Lower leg skin (tissue), 4 donors: ENCODE measurements at regions not wholly inside any gene's neighbourhood (a gene's known extent, or its start where the extent isn't known, plus 50 kb on each side); places are given as distances from the start of the nearest gene placed in this dataset.

Source experiments
- DNase-seq, 2 donors: peaks; one replicate each; pipeline ENCODE4 v3.0.0-alpha.2; 2019; ENCODE audit warnings: low spot score in 2 of 2
- H3K4me3 ChIP-seq: fragments of 200-600 bp; sonication (generic); 2 replicates; pipeline ENCODE4 v1.5.1; 2017; ENCODE audit warnings: mild to moderate bottlenecking, low read depth; ENCODE audit not compliant: poor library complexity, severe bottlenecking
- POLR2A ChIP-seq, 2 donors: fragments of 450-650 bp; IDR thresholded peaks; one replicate each; pipeline ENCODE4 v1.6.1; 2016 to 2017; ENCODE audit warnings: antibody characterized with exemption in 2 of 2, mild to moderate bottlenecking in 1 of 2, moderate library complexity in 1 of 2
- WGBS, 2 donors: methylation state at CpG; one replicate each; pipeline ENCODE4 v1.1.5; 2018; 5-methylcytosine and 5-hydroxymethylcytosine counted together
- intact Hi-C: fragments of 100-400 bp; cut with DNase I; formaldehyde crosslinking; loops from one replicate; pipeline ENCODE4 v1.15.0; 2023; ENCODE audit warnings: low total_unique reads
- TF ChIP-seq, protein P1 (sequence below), 3 donors: fragments of 450-650 bp; IDR thresholded peaks; one replicate each; pipeline ENCODE4 v1.5.1; 2016; ENCODE audit warnings: antibody characterized with exemption in 3 of 3, mild to moderate bottlenecking in 3 of 3, moderate library complexity in 2 of 3

DNA sequence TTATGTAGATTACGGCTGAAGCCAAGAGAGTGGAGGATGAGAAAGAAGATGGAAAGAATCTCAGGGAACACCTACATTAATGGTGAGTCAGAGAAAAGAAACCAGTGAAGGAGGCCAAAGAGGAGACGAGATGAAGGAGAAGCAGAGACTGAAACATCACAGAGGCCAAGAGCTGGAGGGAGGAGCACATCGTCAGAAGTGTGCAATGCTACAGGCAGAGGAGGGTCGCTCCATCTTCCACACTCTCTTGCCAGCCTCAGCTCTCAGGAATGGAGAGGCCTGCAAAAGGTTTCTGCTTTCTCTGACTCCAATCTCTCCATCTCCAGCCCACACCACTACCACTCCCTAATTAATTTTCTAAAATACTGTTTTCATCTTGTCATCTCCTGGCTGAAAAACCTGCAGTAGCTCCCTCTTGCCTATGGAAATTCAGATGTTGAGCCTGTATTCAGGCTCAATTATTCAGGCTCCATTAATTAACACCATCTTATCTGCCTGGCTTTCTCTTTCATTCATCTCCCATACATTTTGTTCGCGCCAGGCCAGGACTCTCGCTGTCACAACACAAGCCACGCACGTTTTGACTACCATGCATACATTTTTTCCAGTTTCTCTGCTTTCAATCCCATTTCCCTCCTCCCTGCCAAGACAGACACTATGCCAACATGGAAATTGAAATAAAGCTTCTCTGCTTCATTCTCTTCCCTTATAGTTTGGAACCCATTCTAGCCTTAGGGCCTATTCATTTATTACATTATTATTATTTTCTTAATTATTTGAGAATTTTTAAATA lies 165.8 kb downstream of the INHBA start:
- H3K4me3 ChIP-seq, result no peak overlapping the region
- WGBS, 2 donors, result 72 to 76% methylated on average over 9 of the region's 9 CpGs
- intact Hi-C loops, result no loop called here
- TF ChIP-seq, protein P1, sequence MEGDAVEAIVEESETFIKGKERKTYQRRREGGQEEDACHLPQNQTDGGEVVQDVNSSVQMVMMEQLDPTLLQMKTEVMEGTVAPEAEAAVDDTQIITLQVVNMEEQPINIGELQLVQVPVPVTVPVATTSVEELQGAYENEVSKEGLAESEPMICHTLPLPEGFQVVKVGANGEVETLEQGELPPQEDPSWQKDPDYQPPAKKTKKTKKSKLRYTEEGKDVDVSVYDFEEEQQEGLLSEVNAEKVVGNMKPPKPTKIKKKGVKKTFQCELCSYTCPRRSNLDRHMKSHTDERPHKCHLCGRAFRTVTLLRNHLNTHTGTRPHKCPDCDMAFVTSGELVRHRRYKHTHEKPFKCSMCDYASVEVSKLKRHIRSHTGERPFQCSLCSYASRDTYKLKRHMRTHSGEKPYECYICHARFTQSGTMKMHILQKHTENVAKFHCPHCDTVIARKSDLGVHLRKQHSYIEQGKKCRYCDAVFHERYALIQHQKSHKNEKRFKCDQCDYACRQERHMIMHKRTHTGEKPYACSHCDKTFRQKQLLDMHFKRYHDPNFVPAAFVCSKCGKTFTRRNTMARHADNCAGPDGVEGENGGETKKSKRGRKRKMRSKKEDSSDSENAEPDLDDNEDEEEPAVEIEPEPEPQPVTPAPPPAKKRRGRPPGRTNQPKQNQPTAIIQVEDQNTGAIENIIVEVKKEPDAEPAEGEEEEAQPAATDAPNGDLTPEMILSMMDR (IDR thresholded peaks at IDR 0.05), result no peak
- TF ChIP-seq POLR2A (IDR thresholded peaks at IDR 0.05), result no peak
- no peak for DNase-seq

DNA sequence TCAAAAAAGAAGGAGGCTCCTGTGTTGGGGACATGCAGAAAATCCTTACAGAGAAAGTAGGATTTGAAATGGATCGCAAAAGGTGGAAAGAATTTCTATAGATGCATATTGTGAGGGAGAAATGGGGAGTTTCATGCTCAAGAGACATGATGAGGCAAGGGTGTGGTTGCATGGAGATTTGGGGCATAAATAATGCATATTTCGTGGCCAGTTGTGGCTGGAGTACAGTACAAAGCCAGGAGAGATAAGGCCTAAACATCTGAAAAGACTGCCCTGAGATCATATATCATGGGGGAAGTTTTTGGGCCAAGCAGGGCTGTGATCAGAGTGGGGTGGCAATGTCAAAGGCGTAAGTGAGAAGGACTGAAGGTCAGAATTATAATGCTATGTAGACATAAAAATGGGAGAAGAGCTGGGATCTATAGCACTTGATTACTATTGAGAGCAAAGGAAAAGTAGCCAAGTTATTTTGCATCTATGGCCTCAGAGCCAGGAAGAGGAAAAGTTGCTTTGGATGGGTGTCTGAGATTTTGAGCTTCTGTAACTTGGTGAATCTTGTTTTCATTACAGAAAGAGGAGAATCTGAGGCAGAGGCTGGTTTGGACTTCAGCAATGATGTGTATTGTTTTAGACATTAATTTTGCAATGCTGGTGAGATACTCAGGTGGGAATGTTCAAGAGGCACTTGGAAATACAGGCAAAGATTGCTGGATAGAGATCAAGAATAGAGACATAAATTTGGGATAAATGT lies 166.6 kb downstream of the INHBA start:
- no peak for TF ChIP-seq POLR2A (IDR thresholded peaks at IDR 0.05)
- TF ChIP-seq, protein P1 (IDR thresholded peaks at IDR 0.05), result no peak
- 84 to 92% methylated on average over 3 of the region's 3 CpGs for WGBS, 2 donors
- DNase-seq, result no peak
- no peak overlapping the region for H3K4me3 ChIP-seq
- intact Hi-C loops, result no loop called here

DNA sequence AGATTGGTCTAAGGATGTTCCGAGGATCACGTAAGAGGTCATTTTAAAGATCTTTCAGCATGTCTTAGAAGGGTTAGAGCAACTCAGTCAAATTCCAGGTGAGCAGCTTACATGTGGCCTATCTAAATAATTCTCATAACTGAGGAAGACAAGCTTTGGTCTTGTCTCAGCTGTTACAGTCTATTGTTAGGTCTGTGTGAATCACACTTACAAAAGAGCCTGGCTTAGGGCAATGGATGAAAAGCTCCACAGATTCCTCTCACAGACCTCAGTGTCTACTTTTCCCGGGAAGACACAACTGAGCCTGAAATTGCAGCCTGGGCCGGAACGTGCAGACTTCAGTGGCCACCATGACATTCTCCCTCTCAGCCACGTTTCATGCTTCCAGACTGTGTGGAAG lies 173.1 kb downstream of the INHBA start:
- no peak for TF ChIP-seq POLR2A (IDR thresholded peaks at IDR 0.05)
- TF ChIP-seq, protein P1 (IDR thresholded peaks at IDR 0.05), result no peak
- WGBS, 2 donors, result 92 to 93% methylated on average over 6 of the region's 6 CpGs
- intact Hi-C loops, result no loop called here
- DNase-seq, result no peak
- no peak overlapping the region for H3K4me3 ChIP-seq

DNA sequence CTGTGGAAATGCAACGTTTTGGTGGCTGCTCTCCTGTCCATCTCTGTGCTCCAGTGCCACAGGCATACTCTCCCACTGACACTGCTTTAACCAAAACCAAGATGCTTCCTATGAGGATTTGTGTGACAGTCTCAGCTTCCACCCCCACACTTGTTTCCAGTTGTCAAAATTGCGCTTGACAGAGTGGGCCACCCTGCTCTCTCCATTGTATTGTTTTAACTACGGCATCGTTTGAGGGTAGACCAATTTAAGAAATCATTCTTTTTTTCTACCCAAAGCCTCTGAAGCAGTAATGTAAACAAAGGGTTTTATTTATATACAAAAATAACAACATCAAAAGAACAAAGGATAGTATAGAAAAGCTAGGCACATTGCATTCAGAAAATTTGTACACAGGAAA lies 178.0 kb downstream of the INHBA start:
- no peak for DNase-seq
- 48 to 55% methylated on average over 4 of the region's 4 CpGs for WGBS, 2 donors
- TF ChIP-seq, protein P1 (IDR thresholded peaks at IDR 0.05), result no peak
- intact Hi-C loops, result no loop called here
- no peak overlapping the region for H3K4me3 ChIP-seq

DNA sequence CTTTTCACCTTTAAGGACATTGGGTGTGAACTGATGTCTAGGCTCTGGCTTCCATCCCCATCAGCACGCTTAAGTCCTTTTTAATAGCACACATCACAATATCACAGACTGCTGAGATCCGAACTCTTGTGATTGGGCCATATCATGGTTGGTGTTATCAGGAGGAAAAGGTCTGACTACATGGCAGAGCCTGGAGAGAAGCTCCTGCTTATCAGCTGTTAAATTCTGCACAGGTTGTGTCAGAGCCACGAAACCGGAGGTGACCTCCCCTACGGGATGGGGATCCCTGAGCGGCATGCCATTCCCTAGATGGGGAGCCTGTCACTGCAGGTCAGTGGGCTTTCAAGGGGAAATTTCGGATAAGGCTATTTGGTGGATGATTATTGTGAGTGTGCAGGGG lies 182.4 kb downstream of the INHBA start:
- no peak for DNase-seq
- WGBS, 2 donors, result 89 to 92% methylated on average over 7 of the region's 7 CpGs
- TF ChIP-seq, protein P1 (IDR thresholded peaks at IDR 0.05), result no peak
- intact Hi-C loops, result no loop called here
- H3K4me3 ChIP-seq, result no peak overlapping the region
